Upper lobe of left lung (tissue), 4 donors: ENCODE measurements at regions not wholly inside any gene's neighbourhood (a gene's known extent, or its start where the extent isn't known, plus 50 kb on each side); places are given as distances from the start of the nearest gene placed in this dataset.

Source experiments
- EP300 ChIP-seq, 4 donors: sonication (generic); formaldehyde crosslinking; IDR thresholded peaks; one replicate each; pipeline ENCODE4 v1.5.1; 2017; ENCODE audit warnings: antibody characterized with exemption in 4 of 4, control low read depth in 2 of 4
- POLR2A ChIP-seq, 4 donors: fragments of 450-650 bp; IDR thresholded peaks; one replicate each; pipeline ENCODE4 v1.5.1; 2016 to 2017; ENCODE audit warnings: antibody characterized with exemption in 4 of 4, mild to moderate bottlenecking in 2 of 4
- POLR2AphosphoS5 ChIP-seq, 2 donors: sonication (generic); formaldehyde crosslinking; IDR thresholded peaks; one replicate each; pipeline ENCODE4 v1.5.1; 2017; ENCODE audit warnings: antibody characterized with exemption in 2 of 2
- TF ChIP-seq, protein P1 (sequence below), 6 experiments: fragments of 450-650 bp in 4 of 6; fragments of 200-600 bp in 2 of 6; sonication (generic) in 2 of 6; IDR thresholded peaks; one replicate each; pipeline ENCODE4 v1.5.1; 2016 to 2019; ENCODE audit warnings: antibody characterized with exemption in 6 of 6

DNA sequence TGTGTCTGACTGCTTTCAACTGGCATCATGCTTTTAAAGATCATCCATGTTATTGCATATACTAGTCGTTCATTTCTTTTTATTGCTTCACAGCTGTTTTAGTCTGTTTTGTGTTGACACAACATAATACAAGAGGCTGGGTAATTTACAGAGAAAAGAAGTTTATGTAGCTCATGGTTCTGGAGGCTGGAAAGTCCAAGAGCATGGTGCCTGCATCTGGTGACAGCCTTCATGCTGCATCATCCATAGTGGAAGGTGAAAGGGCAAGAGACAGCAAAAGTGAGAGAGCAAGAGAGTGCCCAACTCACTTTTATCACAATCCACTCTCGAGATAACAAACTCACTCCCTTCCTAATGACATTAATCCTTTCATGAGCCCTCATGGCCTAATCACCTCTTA, 198.4 kb downstream of the NSG2 start:
- TF ChIP-seq, protein P1, sequence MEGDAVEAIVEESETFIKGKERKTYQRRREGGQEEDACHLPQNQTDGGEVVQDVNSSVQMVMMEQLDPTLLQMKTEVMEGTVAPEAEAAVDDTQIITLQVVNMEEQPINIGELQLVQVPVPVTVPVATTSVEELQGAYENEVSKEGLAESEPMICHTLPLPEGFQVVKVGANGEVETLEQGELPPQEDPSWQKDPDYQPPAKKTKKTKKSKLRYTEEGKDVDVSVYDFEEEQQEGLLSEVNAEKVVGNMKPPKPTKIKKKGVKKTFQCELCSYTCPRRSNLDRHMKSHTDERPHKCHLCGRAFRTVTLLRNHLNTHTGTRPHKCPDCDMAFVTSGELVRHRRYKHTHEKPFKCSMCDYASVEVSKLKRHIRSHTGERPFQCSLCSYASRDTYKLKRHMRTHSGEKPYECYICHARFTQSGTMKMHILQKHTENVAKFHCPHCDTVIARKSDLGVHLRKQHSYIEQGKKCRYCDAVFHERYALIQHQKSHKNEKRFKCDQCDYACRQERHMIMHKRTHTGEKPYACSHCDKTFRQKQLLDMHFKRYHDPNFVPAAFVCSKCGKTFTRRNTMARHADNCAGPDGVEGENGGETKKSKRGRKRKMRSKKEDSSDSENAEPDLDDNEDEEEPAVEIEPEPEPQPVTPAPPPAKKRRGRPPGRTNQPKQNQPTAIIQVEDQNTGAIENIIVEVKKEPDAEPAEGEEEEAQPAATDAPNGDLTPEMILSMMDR (IDR thresholded peaks at IDR 0.05), result no peak
- TF ChIP-seq POLR2AphosphoS5 (IDR thresholded peaks at IDR 0.05), result no peak
- TF ChIP-seq POLR2A (IDR thresholded peaks at IDR 0.05), result no peak
- TF ChIP-seq EP300 (IDR thresholded peaks at IDR 0.05), result no peak
